HG02642 (cell line): ENCODE measurements at regions not wholly inside any gene's neighbourhood (a gene's known extent, or its start where the extent isn't known, plus 50 kb on each side); places are given as distances from the start of the nearest gene placed in this dataset.
A peak's percentile ranks its signal among the peaks of the same experiment; 100 is the strongest.

ENCODE experiments used
- ATAC-seq: cut with Tn5 transposase; IDR thresholded peaks from one replicate; pipeline ENCODE4 v1.9.1; 2021; ENCODE audit warnings: mild to moderate bottlenecking; ENCODE audit not compliant: unreplicated experiment, poor library complexity

GRCh38 chr7:86975449-86975848 is 84.0 kb downstream of the ELAPOR2 start:
- ATAC-seq: no peak

GRCh38 chr7:86972072-86972471 is 87.4 kb downstream of the ELAPOR2 start:
- no peak for ATAC-seq

GRCh38 chr7:86970986-86971385 is 88.5 kb downstream of the ELAPOR2 start:
- ATAC-seq: no peak

GRCh38 chr7:86970547-86970946 is 88.9 kb downstream of the ELAPOR2 start:
- ATAC-seq: no peak

- no peak for ATAC-seq
These were observed 89.6 kb downstream of the ELAPOR2 start for GRCh38 chr7:86969865-86970264.

GRCh38 chr7:86968618-86969017 is 90.8 kb downstream of the ELAPOR2 start:
- ATAC-seq: no peak

- ATAC-seq: peak; percentile 44
These were observed 92.5 kb downstream of the ELAPOR2 start for GRCh38 chr7:86966916-86967315.

GRCh38 chr7:86965727-86966120 is 93.7 kb downstream of the ELAPOR2 start:
- no peak for ATAC-seq

GRCh38 chr7:86964973-86965726 is 94.3 kb downstream of the ELAPOR2 start:
- no peak for ATAC-seq

GRCh38 chr7:86963599-86964230 is 95.7 kb downstream of the ELAPOR2 start:
- ATAC-seq: peak; percentile 93

GRCh38 chr7:86962623-86963022 is 96.8 kb downstream of the ELAPOR2 start:
- ATAC-seq: no peak

GRCh38 chr7:86961686-86962085 is 97.8 kb downstream of the ELAPOR2 start:
- ATAC-seq: no peak

GRCh38 chr7:86958380-86958779 is 101.1 kb downstream of the ELAPOR2 start:
- ATAC-seq: no peak

- no peak for ATAC-seq
These were observed 102.9 kb downstream of the ELAPOR2 start for GRCh38 chr7:86956567-86956966.

GRCh38 chr7:86955895-86956503 is 103.5 kb downstream of the ELAPOR2 start:
- ATAC-seq: peak; percentile 43

GRCh38 chr7:86954971-86955370 is 104.5 kb downstream of the ELAPOR2 start:
- ATAC-seq: no peak

GRCh38 chr7:86953653-86954336 is 105.7 kb downstream of the ELAPOR2 start:
- no peak for ATAC-seq

GRCh38 chr7:86953219-86953618 is 106.2 kb downstream of the ELAPOR2 start:
- ATAC-seq: no peak

GRCh38 chr7:86951895-86952294 is 107.6 kb downstream of the ELAPOR2 start:
- ATAC-seq: no peak

GRCh38 chr7:86950944-86951343 is 108.5 kb downstream of the ELAPOR2 start:
- no peak for ATAC-seq

- peak; percentile 34 for ATAC-seq
These were observed 109.1 kb downstream of the ELAPOR2 start for GRCh38 chr7:86950360-86950759.
